Neural progenitor cell (in vitro differentiated cells): ENCODE measurements at regions not wholly inside any gene's neighbourhood (a gene's known extent, or its start where the extent isn't known, plus 50 kb on each side); places are given as distances from the start of the nearest gene placed in this dataset.

Experiments
- DNase-seq: peaks from one replicate; pipeline ENCODE4 v3.0.0-alpha.2; 2016; ENCODE audit warnings: low spot score
- H2AFZ ChIP-seq: fragments of 200-600 bp; sonication (generic); replicated peaks from 2 replicates; pipeline ENCODE4 v1.6.1; 2016; ENCODE audit warnings: antibody characterized with exemption
- H3F3A ChIP-seq: fragments of 200-600 bp; sonication (generic); 2 replicates; pipeline ENCODE4 v1.6.1; 2016; ENCODE audit warnings: antibody characterized with exemption, low read depth
- H3K27ac ChIP-seq: fragments of 200-600 bp; sonication (generic); 2 replicates; pipeline ENCODE4 v1.5.1; 2016; ENCODE audit warnings: mild to moderate bottlenecking
- H3K27me3 ChIP-seq: fragments of 200-600 bp; sonication (generic); 2 replicates; pipeline ENCODE4 v1.6.1; 2016; ENCODE audit warnings: mild to moderate bottlenecking, moderate library complexity
- H3K36me3 ChIP-seq: fragments of 200-600 bp; sonication (generic); 2 replicates; pipeline ENCODE4 v1.5.1; 2016
- H3K4me1 ChIP-seq: fragments of 200-600 bp; sonication (generic); 2 replicates; pipeline ENCODE4 v1.6.1; 2016; ENCODE audit warnings: mixed run types
- H3K4me2 ChIP-seq: fragments of 200-600 bp; sonication (generic); 2 replicates; pipeline ENCODE4 v1.6.1; 2016
- H3K4me3 ChIP-seq: fragments of 200-600 bp; sonication (generic); 2 replicates; pipeline ENCODE4 v1.5.1; 2016
- H3K79me2 ChIP-seq: fragments of 200-600 bp; sonication (generic); 2 replicates; pipeline ENCODE4 v1.6.1; 2016; ENCODE audit warnings: low read depth
- H3K9ac ChIP-seq: fragments of 200-600 bp; sonication (generic); 2 replicates; pipeline ENCODE4 v1.6.1; 2016
- H3K9me3 ChIP-seq: fragments of 200-600 bp; sonication (generic); 2 replicates; pipeline ENCODE4 v1.5.1; 2016; ENCODE audit warnings: low read depth
- H4K20me1 ChIP-seq: fragments of 200-600 bp; sonication (generic); 2 replicates; pipeline ENCODE4 v1.6.1; 2016; ENCODE audit warnings: low read depth
- H3K27ac Mint-ChIP-seq: 3 replicates; pipeline ENCODE4 v1.8.0; 2021; ENCODE audit warnings: mixed read lengths
- H3K27me3 Mint-ChIP-seq: 2 replicates; pipeline ENCODE4 v1.8.0; 2022; ENCODE audit warnings: low read depth, mild to moderate bottlenecking, inconsistent platforms, moderate library complexity, mixed read lengths; ENCODE audit not compliant: insufficient read depth
- H3K36me3 Mint-ChIP-seq: 3 replicates; pipeline ENCODE4 v1.8.0; 2021; ENCODE audit warnings: mixed read lengths
- H3K4me1 Mint-ChIP-seq: 3 replicates; pipeline ENCODE4 v1.8.0; 2021; ENCODE audit warnings: mixed read lengths
- H3K4me3 Mint-ChIP-seq: 3 replicates; pipeline ENCODE4 v1.8.0; 2021; ENCODE audit warnings: mild to moderate bottlenecking, moderate library complexity, mixed read lengths
- H3K9me3 Mint-ChIP-seq: 3 replicates; pipeline ENCODE4 v1.8.0; 2020; ENCODE audit warnings: mixed read lengths
- EZH2 ChIP-seq: fragments of 200-600 bp; sonication (generic); IDR thresholded peaks from 2 replicates; pipeline ENCODE4 v1.6.1; 2017; ENCODE audit warnings: antibody characterized with exemption, mild to moderate bottlenecking, moderate library complexity
- EZH2phosphoT487 ChIP-seq: fragments of 200-600 bp; sonication (generic); IDR thresholded peaks from 2 replicates; pipeline ENCODE4 v1.6.1; 2017; ENCODE audit warnings: antibody characterized with exemption
- TF ChIP-seq, protein P1 (sequence below): fragments of 200-600 bp; sonication (generic); IDR thresholded peaks from 2 replicates; pipeline ENCODE4 v1.5.1; 2017; ENCODE audit warnings: antibody characterized with exemption, mild to moderate bottlenecking

DNA sequence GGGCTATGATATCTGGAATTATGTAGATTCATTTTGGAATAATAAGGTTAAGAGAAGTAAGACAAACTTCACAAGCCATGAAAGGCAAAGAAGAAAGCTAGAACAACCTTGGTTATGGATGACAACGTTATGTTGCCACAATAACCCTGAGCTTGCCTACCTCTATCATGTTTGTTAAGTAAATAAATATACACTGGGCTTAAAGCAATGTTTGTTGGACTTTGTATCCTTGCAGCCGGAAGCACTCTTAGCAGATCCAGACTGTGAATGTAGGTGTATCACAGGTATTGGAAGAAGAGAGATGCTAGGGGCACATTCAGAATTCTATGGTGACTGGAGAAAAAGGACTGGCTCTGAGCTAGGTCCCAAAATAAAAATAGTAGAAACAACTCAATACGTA lies 214.4 kb downstream of the HS3ST1 start:
- H4K20me1 ChIP-seq: no peaks in the 10 kb centered on the region
- H3K36me3 ChIP-seq: no peaks in the 10 kb centered on the region
- no peaks in the 10 kb centered on the region for H3K79me2 ChIP-seq
- H3K9ac ChIP-seq: no peak overlapping the region
- no peak for TF ChIP-seq EZH2
- TF ChIP-seq, protein P1, sequence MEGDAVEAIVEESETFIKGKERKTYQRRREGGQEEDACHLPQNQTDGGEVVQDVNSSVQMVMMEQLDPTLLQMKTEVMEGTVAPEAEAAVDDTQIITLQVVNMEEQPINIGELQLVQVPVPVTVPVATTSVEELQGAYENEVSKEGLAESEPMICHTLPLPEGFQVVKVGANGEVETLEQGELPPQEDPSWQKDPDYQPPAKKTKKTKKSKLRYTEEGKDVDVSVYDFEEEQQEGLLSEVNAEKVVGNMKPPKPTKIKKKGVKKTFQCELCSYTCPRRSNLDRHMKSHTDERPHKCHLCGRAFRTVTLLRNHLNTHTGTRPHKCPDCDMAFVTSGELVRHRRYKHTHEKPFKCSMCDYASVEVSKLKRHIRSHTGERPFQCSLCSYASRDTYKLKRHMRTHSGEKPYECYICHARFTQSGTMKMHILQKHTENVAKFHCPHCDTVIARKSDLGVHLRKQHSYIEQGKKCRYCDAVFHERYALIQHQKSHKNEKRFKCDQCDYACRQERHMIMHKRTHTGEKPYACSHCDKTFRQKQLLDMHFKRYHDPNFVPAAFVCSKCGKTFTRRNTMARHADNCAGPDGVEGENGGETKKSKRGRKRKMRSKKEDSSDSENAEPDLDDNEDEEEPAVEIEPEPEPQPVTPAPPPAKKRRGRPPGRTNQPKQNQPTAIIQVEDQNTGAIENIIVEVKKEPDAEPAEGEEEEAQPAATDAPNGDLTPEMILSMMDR: no peak
- H3F3A ChIP-seq: no peaks in the 10 kb centered on the region
- H3K9me3 ChIP-seq: no peaks in the 10 kb centered on the region
- H2AFZ ChIP-seq: no peak overlapping the region
- H3K27me3 ChIP-seq: no peaks in the 10 kb centered on the region
- H3K9me3 Mint-ChIP-seq: no peaks in the 10 kb centered on the region
- H3K4me1 Mint-ChIP-seq: peaks cover 7% of the 10 kb centered on the region
- H3K27ac ChIP-seq: no peak overlapping the region
- no peak overlapping the region for H3K27ac Mint-ChIP-seq
- peaks cover 6% of the 10 kb centered on the region for H3K27me3 Mint-ChIP-seq
- H3K4me3 Mint-ChIP-seq: no peak overlapping the region
- H3K4me3 ChIP-seq: no peak overlapping the region
- H3K4me1 ChIP-seq: no peaks in the 10 kb centered on the region
- DNase-seq: no peak
- H3K36me3 Mint-ChIP-seq: no peaks in the 10 kb centered on the region
- H3K4me2 ChIP-seq: no peak overlapping the region

DNA sequence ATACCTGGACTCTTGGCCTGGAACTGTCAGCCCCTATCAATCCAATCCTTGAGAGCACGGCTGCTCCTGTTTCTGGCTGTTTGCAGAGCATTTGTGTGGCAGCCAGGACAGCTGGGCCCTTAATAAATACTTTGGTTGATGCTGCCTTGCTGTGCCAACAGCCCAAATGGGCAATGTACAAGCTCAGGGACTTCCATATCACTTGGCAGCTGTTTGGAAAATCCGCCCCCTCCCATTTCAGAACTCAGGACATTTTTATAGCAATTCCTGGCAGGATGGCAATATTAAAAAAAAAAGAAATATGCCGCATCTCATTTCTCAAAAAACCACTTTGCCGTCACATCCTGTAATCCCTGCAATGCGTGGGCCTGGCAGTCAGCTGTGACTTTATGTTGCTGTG lies 218.9 kb downstream of the HS3ST1 start:
- Histone ChIP-seq H3K36me3 (no peaks in the 10 kb centered on the region), H3K9ac (no peak overlapping the region), H4K20me1 (no peaks in the 10 kb centered on the region), H3K27me3 (no peaks in the 10 kb centered on the region), H3K9me3 (no peaks in the 10 kb centered on the region), H3K79me2 (no peaks in the 10 kb centered on the region), H3K4me3 (no peak overlapping the region), H3K4me2 (no peak overlapping the region), H3F3A (no peaks in the 10 kb centered on the region), H3K4me1 (no peaks in the 10 kb centered on the region), H2AFZ (no peak overlapping the region), H3K27ac (no peak overlapping the region)
- peaks cover under 1% of the 10 kb centered on the region for H3K4me1 Mint-ChIP-seq
- DNase-seq: no peak
- H3K27ac Mint-ChIP-seq: no peak overlapping the region
- TF ChIP-seq, protein P1: no peak
- TF ChIP-seq EZH2 (no peak), EZH2phosphoT487 (no peak)
- peaks cover 4% of the 10 kb centered on the region for H3K27me3 Mint-ChIP-seq
- H3K9me3 Mint-ChIP-seq: peaks cover 4% of the 10 kb centered on the region
- no peaks in the 10 kb centered on the region for H3K36me3 Mint-ChIP-seq
- H3K4me3 Mint-ChIP-seq: no peak overlapping the region

DNA sequence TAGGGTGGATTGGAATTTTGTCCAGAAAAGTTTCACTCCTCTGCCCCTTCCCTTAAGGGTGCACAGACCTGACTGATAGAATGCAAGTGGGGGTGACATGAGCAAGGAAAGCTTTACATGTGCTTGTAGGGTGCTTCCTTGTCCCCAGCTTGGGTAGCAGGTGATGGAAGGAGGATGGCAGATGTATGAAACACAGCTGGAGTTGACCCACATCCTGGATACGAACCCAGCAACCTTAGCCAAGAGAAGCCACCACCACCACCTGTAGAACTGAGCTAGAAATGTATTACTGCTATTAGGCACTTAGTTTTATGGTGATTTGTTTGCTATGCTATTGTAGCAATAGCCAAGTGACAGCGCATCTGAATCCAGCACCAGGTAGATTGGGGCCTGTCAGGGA lies 227.4 kb downstream of the HS3ST1 start:
- H3K36me3 Mint-ChIP-seq: no peaks in the 10 kb centered on the region
- no peak overlapping the region for H3K4me3 Mint-ChIP-seq
- Histone ChIP-seq H3F3A (no peaks in the 10 kb centered on the region), H3K4me3 (no peak overlapping the region), H3K27me3 (no peaks in the 10 kb centered on the region), H3K9me3 (no peaks in the 10 kb centered on the region), H3K9ac (no peak overlapping the region), H3K4me1 (no peaks in the 10 kb centered on the region), H2AFZ (no peak overlapping the region), H3K36me3 (no peaks in the 10 kb centered on the region), H3K27ac (no peak overlapping the region), H4K20me1 (no peaks in the 10 kb centered on the region), H3K79me2 (no peaks in the 10 kb centered on the region), H3K4me2 (no peak overlapping the region)
- H3K9me3 Mint-ChIP-seq: no peaks in the 10 kb centered on the region
- peaks cover 9% of the 10 kb centered on the region for H3K4me1 Mint-ChIP-seq
- no peak for DNase-seq
- no peaks in the 10 kb centered on the region for H3K27me3 Mint-ChIP-seq
- TF ChIP-seq EZH2phosphoT487: no peak
- TF ChIP-seq EZH2: no peak
- TF ChIP-seq, protein P1: no peak
- no peak overlapping the region for H3K27ac Mint-ChIP-seq
